CD8-positive, alpha-beta memory T cell (primary cell): ENCODE measurements at regions not wholly inside any gene's neighbourhood (a gene's known extent, or its start where the extent isn't known, plus 50 kb on each side); places are given as distances from the start of the nearest gene placed in this dataset.

Source experiments
- CTCF ChIA-PET: fragments of 350-600 bp; sonication (Branson Sonifier 250); formaldehyde crosslinking; loops from one replicate; lab custom pipeline; 2021; ENCODE audit warnings: antibody characterized with exemption; lab: Charles Lee
- POLR2A ChIA-PET: fragments of 350-600 bp; sonication (Branson Sonifier 250); formaldehyde crosslinking; loops from one replicate; lab custom pipeline; 2021; ENCODE audit warnings: antibody characterized with exemption; lab: Charles Lee
- DNase-seq, 5 donors: peaks; one replicate each; pipeline versions ENCODE4 v3.0.0 to v3.0.0-alpha.2; 2020 to 2022; ENCODE audit warnings: mixed read lengths in 1 of 5
- H3K27ac ChIP-seq: one replicate; pipeline ENCODE4 v1.7.0; 2013; ENCODE audit warnings: low read depth, mild to moderate bottlenecking, low read length, moderate library complexity
- H3K27me3 ChIP-seq: 2 replicates; pipeline ENCODE4 v1.7.0; 2013; ENCODE audit warnings: low read length, mild to moderate bottlenecking; ENCODE audit not compliant: insufficient read depth, poor library complexity, severe bottlenecking
- H3K36me3 ChIP-seq: 2 replicates; pipeline ENCODE4 v1.7.0; 2013; ENCODE audit warnings: mild to moderate bottlenecking, low read length, moderate library complexity; ENCODE audit not compliant: insufficient read depth
- H3K4me1 ChIP-seq: 2 replicates; pipeline ENCODE4 v1.7.0; 2013; ENCODE audit warnings: mild to moderate bottlenecking, low read length, moderate library complexity; ENCODE audit not compliant: insufficient read depth
- H3K4me3 ChIP-seq: 2 replicates; pipeline ENCODE4 v1.7.0; 2013; ENCODE audit warnings: mild to moderate bottlenecking, low read length
- H3K9me3 ChIP-seq: 2 replicates; pipeline ENCODE4 v1.7.0; 2013; ENCODE audit warnings: mild to moderate bottlenecking, low read length
- H3K27ac Mint-ChIP-seq, 8 donors: one replicate each; pipeline ENCODE4 v1.8.0; 2020 to 2021; ENCODE audit warnings: mixed read lengths in 8 of 8, mild to moderate bottlenecking in 6 of 8, inconsistent platforms in 3 of 8, moderate library complexity in 3 of 8
- H3K27me3 Mint-ChIP-seq, 2 donors: one replicate each; pipeline ENCODE4 v1.8.0; 2020 to 2021; ENCODE audit warnings: mixed read lengths in 2 of 2, mild to moderate bottlenecking in 1 of 2, moderate library complexity in 1 of 2
- H3K36me3 Mint-ChIP-seq, 3 donors: one replicate each; pipeline ENCODE4 v1.8.0; 2020 to 2021; ENCODE audit warnings: mixed read lengths in 3 of 3, inconsistent platforms in 1 of 3, mild to moderate bottlenecking in 1 of 3
- H3K4me1 Mint-ChIP-seq, 3 donors: one replicate each; pipeline ENCODE4 v1.8.0; 2020 to 2021; ENCODE audit warnings: mixed read lengths in 3 of 3, inconsistent platforms in 1 of 3, mild to moderate bottlenecking in 1 of 3
- H3K4me3 Mint-ChIP-seq, 7 donors: one replicate each; pipeline ENCODE4 v1.8.0; 2020 to 2021; ENCODE audit warnings: mixed read lengths in 7 of 7, mild to moderate bottlenecking in 6 of 7, moderate library complexity in 4 of 7, inconsistent platforms in 2 of 7
- H3K9me3 Mint-ChIP-seq, 5 donors: one replicate each; pipeline ENCODE4 v1.8.0; 2020 to 2022; ENCODE audit warnings: mixed read lengths in 5 of 5, mild to moderate bottlenecking in 3 of 5, moderate library complexity in 2 of 5, inconsistent platforms in 1 of 5

DNA sequence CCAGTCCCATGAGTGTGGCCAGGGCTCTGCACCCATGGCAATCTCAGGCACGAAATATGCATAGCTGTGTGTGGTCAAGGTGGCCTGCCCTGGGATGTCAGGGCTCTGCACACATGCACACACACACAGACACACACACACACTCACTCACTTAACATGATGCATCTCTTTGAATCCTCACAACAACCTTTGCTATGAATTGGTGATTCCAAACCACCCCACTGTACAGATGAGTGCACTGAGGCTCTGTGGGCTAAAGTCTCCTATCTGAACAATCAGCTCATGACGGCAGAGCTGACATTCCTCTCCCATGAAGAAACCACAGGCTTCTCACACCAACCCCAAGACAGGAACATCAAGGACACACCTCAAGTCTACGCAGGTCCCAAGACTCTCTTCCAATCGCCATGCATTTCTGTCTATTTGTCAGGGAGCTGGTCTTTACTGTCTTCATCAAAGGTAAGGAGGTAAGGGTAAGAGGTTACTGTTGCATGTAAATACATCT lies 131.6 kb downstream of the ETS2 start:
- no peaks in the 10 kb centered on the region for H3K36me3 ChIP-seq
- DNase-seq = no peak
- CTCF ChIA-PET = no interaction called here
- POLR2A ChIA-PET = no interaction called here
- H3K4me1 Mint-ChIP-seq = peaks cover 6 to 7% (median 6%) of the 10 kb centered on the region in 3 donors
- H3K27ac ChIP-seq = no peak overlapping the region
- H3K27me3 Mint-ChIP-seq = peaks cover 0 to 3% of the 10 kb centered on the region in 2 donors
- peak overlapping the region in 1 of 8 donors; percentile 0 for H3K27ac Mint-ChIP-seq
- H3K4me1 ChIP-seq = no peaks in the 10 kb centered on the region
- peaks cover 0 to under 1% (median 0%) of the 10 kb centered on the region in 3 donors for H3K36me3 Mint-ChIP-seq
- H3K27me3 ChIP-seq = no peaks in the 10 kb centered on the region
- no peak overlapping the region for H3K4me3 ChIP-seq
- H3K9me3 ChIP-seq = no peaks in the 10 kb centered on the region
- H3K9me3 Mint-ChIP-seq = no peaks in the 10 kb centered on the region
- H3K4me3 Mint-ChIP-seq = no peak overlapping the region

DNA sequence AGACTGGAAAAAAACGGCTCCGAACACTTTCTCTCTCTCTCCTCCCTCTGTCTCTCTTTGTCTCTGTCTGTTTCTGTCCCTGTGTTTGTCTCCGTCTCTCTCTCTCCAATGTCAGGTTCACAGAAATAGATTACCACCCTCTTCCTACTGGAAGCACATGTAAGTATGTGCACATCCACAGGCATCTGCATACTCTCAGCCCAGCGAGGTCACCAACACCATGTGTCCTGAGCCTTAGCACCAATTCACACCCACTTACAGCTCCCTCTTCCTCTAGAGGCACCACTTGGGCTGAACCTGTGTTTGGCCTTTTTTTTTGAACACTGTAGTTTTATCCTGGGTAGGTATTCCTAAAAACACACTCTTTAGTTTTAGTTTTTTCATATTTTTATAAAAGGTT lies 130.5 kb downstream of the ETS2 start:
- Mint-ChIP-seq H3K36me3 (no peaks in the 10 kb centered on the region), H3K4me1 (peaks cover 6 to 7% (median 6%) of the 10 kb centered on the region in 3 donors), H3K4me3 (no peak overlapping the region), H3K27me3 (peaks cover 0 to 3% of the 10 kb centered on the region in 2 donors), H3K27ac (no peak overlapping the region), H3K9me3 (no peaks in the 10 kb centered on the region)
- Histone ChIP-seq H3K27me3 (no peaks in the 10 kb centered on the region), H3K4me1 (no peaks in the 10 kb centered on the region), H3K27ac (no peak overlapping the region), H3K4me3 (no peak overlapping the region), H3K36me3 (no peaks in the 10 kb centered on the region), H3K9me3 (no peaks in the 10 kb centered on the region)
- ChIA-PET POLR2A (no interaction called here), CTCF (no interaction called here)
- no peak for DNase-seq

DNA sequence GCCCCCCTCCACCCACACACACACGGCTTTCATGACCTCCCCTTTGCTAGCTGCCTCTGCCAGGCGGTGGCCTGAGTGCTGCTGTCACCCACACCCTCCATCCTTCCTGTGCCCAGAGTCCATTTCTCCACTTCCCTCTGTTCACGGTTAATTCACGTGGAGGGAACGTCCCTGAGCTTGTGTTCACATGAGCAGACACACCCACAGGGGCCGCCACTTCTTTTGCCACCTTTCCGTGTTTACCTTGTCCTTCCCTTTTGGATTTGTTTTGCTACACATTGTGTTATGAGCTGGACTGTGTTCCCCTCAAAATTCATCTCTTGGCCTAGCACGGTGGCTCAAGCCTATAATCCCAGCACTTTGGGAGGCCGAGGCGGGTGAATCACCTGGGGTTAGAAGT lies 128.0 kb downstream of the ETS2 start:
- Mint-ChIP-seq H3K4me3 (no peak overlapping the region), H3K9me3 (peaks cover 0 to 7% (median 0%) of the 10 kb centered on the region in 5 donors), H3K36me3 (no peaks in the 10 kb centered on the region), H3K4me1 (peaks cover 6 to 7% (median 6%) of the 10 kb centered on the region in 3 donors), H3K27ac (peak overlapping the region in 1 of 8 donors; percentile 19), H3K27me3 (peaks cover 0 to 3% of the 10 kb centered on the region in 2 donors)
- CTCF ChIA-PET = no interaction called here
- Histone ChIP-seq H3K4me1 (no peaks in the 10 kb centered on the region), H3K4me3 (no peak overlapping the region), H3K27me3 (no peaks in the 10 kb centered on the region), H3K27ac (no peak overlapping the region), H3K9me3 (no peaks in the 10 kb centered on the region), H3K36me3 (no peaks in the 10 kb centered on the region)
- no peak for DNase-seq
- POLR2A ChIA-PET = no interaction called here

DNA sequence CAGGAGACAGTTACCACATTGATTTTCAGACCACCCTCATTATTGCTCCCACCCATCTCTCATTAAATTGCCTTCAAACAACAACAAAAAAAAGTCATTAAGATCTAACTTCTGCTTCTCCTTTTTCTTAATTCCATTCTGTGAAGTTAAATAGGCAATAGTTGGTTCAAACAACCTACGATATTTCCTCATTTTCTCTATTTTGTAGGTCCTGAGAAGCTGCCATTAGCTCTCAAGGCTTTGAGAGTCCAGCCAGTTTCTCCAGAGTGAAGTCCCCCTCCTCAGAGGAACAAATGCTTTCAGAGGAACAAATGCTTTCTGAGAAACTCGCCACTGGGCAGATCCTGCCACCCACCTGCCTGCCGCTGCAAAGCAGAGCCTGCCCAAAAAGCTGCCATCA lies 125.6 kb downstream of the ETS2 start:
- Mint-ChIP-seq H3K36me3 (no peaks in the 10 kb centered on the region), H3K27ac (no peak overlapping the region), H3K4me3 (no peak overlapping the region), H3K9me3 (peaks cover 0 to 7% (median 0%) of the 10 kb centered on the region in 5 donors), H3K27me3 (peaks cover 5 to 12% of the 10 kb centered on the region in 2 donors), H3K4me1 (no peaks in the 10 kb centered on the region)
- Histone ChIP-seq H3K27me3 (no peaks in the 10 kb centered on the region), H3K4me3 (no peak overlapping the region), H3K36me3 (no peaks in the 10 kb centered on the region), H3K4me1 (no peaks in the 10 kb centered on the region), H3K27ac (no peak overlapping the region), H3K9me3 (no peaks in the 10 kb centered on the region)
- DNase-seq = no peak
- ChIA-PET POLR2A (no interaction called here), CTCF (no interaction called here)

DNA sequence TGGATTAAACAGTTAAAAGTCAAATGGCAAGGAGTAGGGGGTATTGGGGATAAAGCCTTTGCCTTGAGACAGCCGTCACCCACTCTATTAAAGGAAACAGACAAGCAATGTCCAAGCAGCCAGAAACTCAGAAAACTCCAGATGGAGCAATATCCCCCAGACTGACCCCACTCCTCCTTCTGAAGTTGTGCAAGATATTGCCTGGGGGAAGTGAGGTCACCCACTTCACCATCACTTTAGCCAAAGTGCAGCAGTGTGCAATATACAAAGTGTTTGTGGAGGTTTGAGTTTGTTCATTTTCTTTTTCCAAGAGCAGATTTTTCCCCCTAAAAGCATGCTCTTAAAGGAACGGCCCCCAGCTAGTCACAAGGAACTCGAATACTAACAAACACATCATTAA lies 125.1 kb downstream of the ETS2 start:
- POLR2A ChIA-PET = no interaction called here
- Histone ChIP-seq H3K9me3 (no peaks in the 10 kb centered on the region), H3K4me3 (no peak overlapping the region), H3K36me3 (no peaks in the 10 kb centered on the region), H3K4me1 (no peaks in the 10 kb centered on the region), H3K27ac (no peak overlapping the region), H3K27me3 (no peaks in the 10 kb centered on the region)
- no peak overlapping the region for H3K4me3 Mint-ChIP-seq
- no peak for DNase-seq
- H3K4me1 Mint-ChIP-seq = peaks cover 0 to 2% (median 0%) of the 10 kb centered on the region in 3 donors
- H3K36me3 Mint-ChIP-seq = no peaks in the 10 kb centered on the region
- H3K9me3 Mint-ChIP-seq = peaks cover 0 to 7% (median 0%) of the 10 kb centered on the region in 5 donors
- H3K27ac Mint-ChIP-seq = no peak overlapping the region
- H3K27me3 Mint-ChIP-seq = peaks cover 5 to 10% of the 10 kb centered on the region in 2 donors
- CTCF ChIA-PET = no interaction called here

DNA sequence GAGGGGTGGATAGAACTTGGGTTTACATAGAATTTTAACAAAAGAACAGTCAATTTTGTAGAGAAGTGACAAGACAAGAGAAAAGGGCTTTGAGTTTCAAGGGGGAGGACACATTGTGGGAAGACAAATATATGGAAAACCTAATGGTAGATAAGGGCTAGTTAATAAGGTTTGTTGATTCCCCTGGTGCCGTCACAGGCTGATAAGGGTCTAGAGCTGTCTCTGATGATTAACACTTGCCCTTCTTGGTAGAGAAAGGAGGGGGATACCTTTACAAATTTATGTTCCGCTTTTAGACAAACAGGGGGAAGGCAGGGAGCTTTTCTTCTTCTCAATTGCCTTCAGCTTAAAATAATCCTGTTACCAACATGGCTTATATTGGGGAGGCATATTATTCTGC lies 124.3 kb downstream of the ETS2 start:
- ChIA-PET POLR2A (no interaction called here), CTCF (no interaction called here)
- H3K27me3 Mint-ChIP-seq = peaks cover 6 to 13% of the 10 kb centered on the region in 2 donors
- H3K9me3 Mint-ChIP-seq = peaks cover 0 to 7% (median 0%) of the 10 kb centered on the region in 5 donors
- Histone ChIP-seq H3K4me1 (no peaks in the 10 kb centered on the region), H3K36me3 (no peaks in the 10 kb centered on the region), H3K9me3 (no peaks in the 10 kb centered on the region), H3K4me3 (no peak overlapping the region), H3K27me3 (no peaks in the 10 kb centered on the region), H3K27ac (no peak overlapping the region)
- H3K4me1 Mint-ChIP-seq = peaks cover 0 to 5% (median 0%) of the 10 kb centered on the region in 3 donors
- H3K4me3 Mint-ChIP-seq = no peak overlapping the region
- H3K27ac Mint-ChIP-seq = no peak overlapping the region
- H3K36me3 Mint-ChIP-seq = no peaks in the 10 kb centered on the region
- DNase-seq = no peak

DNA sequence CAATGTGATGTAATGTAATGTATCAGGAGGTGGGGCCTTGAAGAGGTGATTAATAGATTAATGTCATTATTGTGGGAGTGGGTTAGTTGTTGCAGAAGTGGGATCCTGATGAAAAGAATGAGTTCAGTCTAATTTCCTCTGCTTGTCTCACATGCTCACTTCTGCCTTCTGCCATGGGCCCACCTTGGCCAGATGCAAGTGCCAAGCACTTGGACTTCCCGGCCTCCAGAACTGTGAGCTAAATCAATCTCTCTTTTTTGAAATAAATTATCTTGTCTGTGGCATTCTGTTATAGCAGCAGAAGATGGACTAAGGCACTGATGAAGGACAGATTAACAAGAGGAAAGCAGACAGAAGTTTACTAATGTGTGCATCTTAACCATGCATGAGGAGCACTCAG lies 123.9 kb downstream of the ETS2 start:
- no peaks in the 10 kb centered on the region for H3K27me3 ChIP-seq
- POLR2A ChIA-PET = no interaction called here
- no peak overlapping the region for H3K4me3 Mint-ChIP-seq
- no peaks in the 10 kb centered on the region for H3K36me3 Mint-ChIP-seq
- H3K4me1 Mint-ChIP-seq = peaks cover 0 to 5% (median 0%) of the 10 kb centered on the region in 3 donors
- H3K27ac ChIP-seq = no peak overlapping the region
- H3K36me3 ChIP-seq = no peaks in the 10 kb centered on the region
- no peaks in the 10 kb centered on the region for H3K9me3 ChIP-seq
- CTCF ChIA-PET = no interaction called here
- peaks cover 0 to 7% (median 0%) of the 10 kb centered on the region in 5 donors for H3K9me3 Mint-ChIP-seq
- peak overlapping the region in 1 of 8 donors; percentile 78 for H3K27ac Mint-ChIP-seq
- peaks cover 7 to 17% of the 10 kb centered on the region in 2 donors for H3K27me3 Mint-ChIP-seq
- no peak overlapping the region for H3K4me3 ChIP-seq
- no peaks in the 10 kb centered on the region for H3K4me1 ChIP-seq
- no peak for DNase-seq

DNA sequence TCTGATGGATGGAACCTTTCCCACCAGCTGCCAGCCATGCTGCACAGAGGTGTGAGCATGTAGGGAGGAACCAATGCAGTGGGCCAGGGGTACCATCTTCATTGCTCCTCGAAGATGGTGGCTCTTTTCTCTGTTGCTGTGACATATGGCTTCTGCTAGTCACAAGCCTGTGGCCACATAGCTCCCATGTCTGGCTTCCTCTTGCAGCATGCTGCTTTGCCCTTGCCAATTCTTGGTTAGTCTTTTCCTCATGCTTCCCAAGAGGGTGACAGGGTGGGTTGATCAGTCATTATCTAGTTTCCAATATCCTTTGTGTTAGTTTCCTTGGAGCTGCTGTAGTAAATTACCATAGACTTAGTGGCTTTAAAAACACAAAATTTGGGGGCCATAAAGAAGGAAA lies 123.4 kb downstream of the ETS2 start:
- DNase-seq = no peak
- H3K36me3 ChIP-seq = no peaks in the 10 kb centered on the region
- CTCF ChIA-PET = no interaction called here
- no peaks in the 10 kb centered on the region for H3K36me3 Mint-ChIP-seq
- POLR2A ChIA-PET = no interaction called here
- no peaks in the 10 kb centered on the region for H3K27me3 ChIP-seq
- H3K27ac ChIP-seq = no peak overlapping the region
- H3K9me3 ChIP-seq = no peaks in the 10 kb centered on the region
- peaks cover 0 to 5% (median 0%) of the 10 kb centered on the region in 3 donors for H3K4me1 Mint-ChIP-seq
- H3K9me3 Mint-ChIP-seq = peaks cover 0 to 7% (median 0%) of the 10 kb centered on the region in 5 donors
- no peak overlapping the region for H3K4me3 ChIP-seq
- no peak overlapping the region for H3K4me3 Mint-ChIP-seq
- H3K4me1 ChIP-seq = no peaks in the 10 kb centered on the region
- H3K27ac Mint-ChIP-seq = no peak overlapping the region
- H3K27me3 Mint-ChIP-seq = peaks cover 7 to 18% of the 10 kb centered on the region in 2 donors
